ENCODE measurements at regions not wholly inside any gene's neighbourhood (a gene's known extent, or its start where the extent isn't known, plus 50 kb on each side); places are given as distances from the start of the nearest gene placed in this dataset.

- TF ChIP-seq, protein P1, sequence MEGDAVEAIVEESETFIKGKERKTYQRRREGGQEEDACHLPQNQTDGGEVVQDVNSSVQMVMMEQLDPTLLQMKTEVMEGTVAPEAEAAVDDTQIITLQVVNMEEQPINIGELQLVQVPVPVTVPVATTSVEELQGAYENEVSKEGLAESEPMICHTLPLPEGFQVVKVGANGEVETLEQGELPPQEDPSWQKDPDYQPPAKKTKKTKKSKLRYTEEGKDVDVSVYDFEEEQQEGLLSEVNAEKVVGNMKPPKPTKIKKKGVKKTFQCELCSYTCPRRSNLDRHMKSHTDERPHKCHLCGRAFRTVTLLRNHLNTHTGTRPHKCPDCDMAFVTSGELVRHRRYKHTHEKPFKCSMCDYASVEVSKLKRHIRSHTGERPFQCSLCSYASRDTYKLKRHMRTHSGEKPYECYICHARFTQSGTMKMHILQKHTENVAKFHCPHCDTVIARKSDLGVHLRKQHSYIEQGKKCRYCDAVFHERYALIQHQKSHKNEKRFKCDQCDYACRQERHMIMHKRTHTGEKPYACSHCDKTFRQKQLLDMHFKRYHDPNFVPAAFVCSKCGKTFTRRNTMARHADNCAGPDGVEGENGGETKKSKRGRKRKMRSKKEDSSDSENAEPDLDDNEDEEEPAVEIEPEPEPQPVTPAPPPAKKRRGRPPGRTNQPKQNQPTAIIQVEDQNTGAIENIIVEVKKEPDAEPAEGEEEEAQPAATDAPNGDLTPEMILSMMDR (conservative IDR thresholded peaks at IDR 0.05) = no peak
- no peak for TF ChIP-seq ZFX (IDR thresholded peaks at IDR 0.05)
These were observed 479.4 kb upstream of the MAN1A1 start for GRCh38 chr6:119829006-119829405.

All from C4-2B (cell line).